ENCODE measurements at regions not wholly inside any gene's neighbourhood (a gene's known extent, or its start where the extent isn't known, plus 50 kb on each side); places are given as distances from the start of the nearest gene placed in this dataset.

DNA sequence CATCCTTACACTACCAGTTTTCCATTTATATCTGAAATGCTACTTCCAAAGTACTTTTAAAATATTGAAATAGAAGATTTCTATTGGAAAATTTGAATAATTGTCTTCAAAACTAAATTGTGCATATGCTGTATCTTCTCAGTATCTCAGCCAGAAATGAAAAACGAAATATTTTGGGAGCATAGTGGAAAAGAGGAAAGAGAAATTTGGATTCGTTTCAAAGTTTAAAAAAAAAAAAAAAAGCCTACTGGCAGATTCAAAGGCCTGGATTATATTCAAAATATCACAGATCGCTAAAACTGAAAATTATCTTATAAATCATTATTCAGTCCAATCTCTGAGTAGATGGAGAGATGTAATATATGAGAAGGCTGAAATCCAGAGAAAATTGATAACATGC lies 440.7 kb downstream of the TAF11L14 start:
- Histone ChIP-seq H3K27me3 (ENCODE audit: control insufficient read depth, insufficient read depth, low read length) (no peaks in the 10 kb centered on the region), H3K36me3 (ENCODE audit: control insufficient read depth, insufficient read depth, low read length) (no peaks in the 10 kb centered on the region)
- TF ChIP-seq, protein P1, sequence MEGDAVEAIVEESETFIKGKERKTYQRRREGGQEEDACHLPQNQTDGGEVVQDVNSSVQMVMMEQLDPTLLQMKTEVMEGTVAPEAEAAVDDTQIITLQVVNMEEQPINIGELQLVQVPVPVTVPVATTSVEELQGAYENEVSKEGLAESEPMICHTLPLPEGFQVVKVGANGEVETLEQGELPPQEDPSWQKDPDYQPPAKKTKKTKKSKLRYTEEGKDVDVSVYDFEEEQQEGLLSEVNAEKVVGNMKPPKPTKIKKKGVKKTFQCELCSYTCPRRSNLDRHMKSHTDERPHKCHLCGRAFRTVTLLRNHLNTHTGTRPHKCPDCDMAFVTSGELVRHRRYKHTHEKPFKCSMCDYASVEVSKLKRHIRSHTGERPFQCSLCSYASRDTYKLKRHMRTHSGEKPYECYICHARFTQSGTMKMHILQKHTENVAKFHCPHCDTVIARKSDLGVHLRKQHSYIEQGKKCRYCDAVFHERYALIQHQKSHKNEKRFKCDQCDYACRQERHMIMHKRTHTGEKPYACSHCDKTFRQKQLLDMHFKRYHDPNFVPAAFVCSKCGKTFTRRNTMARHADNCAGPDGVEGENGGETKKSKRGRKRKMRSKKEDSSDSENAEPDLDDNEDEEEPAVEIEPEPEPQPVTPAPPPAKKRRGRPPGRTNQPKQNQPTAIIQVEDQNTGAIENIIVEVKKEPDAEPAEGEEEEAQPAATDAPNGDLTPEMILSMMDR (IDR thresholded peaks at IDR 0.05; ENCODE audit: insufficient read depth, low read length, poor library complexity, severe bottlenecking) = no peak

DNA sequence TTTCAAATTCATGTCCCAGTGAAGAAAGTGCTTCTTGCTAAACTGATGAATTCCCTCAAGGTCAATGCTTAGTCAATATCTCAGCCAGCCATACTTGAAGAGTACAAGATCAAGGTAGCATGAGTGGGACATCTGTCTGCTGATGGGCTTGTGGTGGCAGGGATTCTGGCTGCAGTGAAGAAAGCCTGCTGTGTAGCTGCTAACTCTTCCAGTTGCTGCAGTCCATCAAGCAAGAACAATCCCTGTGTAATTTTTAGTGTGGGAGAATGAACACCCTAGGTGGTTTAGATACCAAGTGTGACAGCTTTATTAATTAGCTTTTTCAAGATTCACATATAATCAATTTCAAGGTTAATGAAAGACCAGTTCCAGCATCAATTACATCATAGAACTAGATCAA lies 443.9 kb downstream of the TAF11L14 start:
- H3K36me3 ChIP-seq (ENCODE audit: control insufficient read depth, insufficient read depth, low read length) = no peaks in the 10 kb centered on the region
- H3K27me3 ChIP-seq (ENCODE audit: control insufficient read depth, insufficient read depth, low read length) = no peaks in the 10 kb centered on the region
- TF ChIP-seq, protein P1 (IDR thresholded peaks at IDR 0.05; ENCODE audit: insufficient read depth, low read length, poor library complexity, severe bottlenecking) = no peak
- DNase-seq (ENCODE audit: low read depth) = no peak
- H3K4me3 ChIP-seq (ENCODE audit: low read depth, low read length) = no peak overlapping the region

More for the DNA sequence above, 440.7 kb downstream of the TAF11L14 start:
- no peak for DNase-seq (ENCODE audit: low read depth)
- H3K4me3 ChIP-seq (ENCODE audit: low read depth, low read length) = no peak overlapping the region

DNA sequence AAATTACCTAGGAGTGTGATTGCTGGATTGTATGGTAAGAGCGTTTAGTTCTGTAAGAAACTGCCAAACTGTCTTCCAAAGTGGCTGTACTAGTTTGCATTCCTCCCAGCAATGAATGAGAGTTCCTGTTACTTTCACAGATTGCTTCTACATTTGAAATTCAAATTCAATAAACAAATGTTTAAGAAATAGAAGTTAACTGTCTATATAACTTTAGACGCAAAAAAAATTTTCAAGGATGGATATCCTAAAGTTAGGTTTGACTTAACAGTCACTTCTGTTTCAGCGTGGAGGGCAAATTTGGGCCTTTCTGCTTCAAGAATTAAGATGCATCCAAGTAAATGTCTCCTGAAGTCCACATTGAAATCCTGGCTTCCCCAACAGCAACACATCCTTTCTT lies 445.6 kb downstream of the TAF11L14 start:
- DNase-seq (ENCODE audit: low read depth) = no peak
- H3K4me3 ChIP-seq (ENCODE audit: low read depth, low read length) = no peak overlapping the region
- H3K36me3 ChIP-seq (ENCODE audit: control insufficient read depth, insufficient read depth, low read length) = no peaks in the 10 kb centered on the region
- no peaks in the 10 kb centered on the region for H3K27me3 ChIP-seq (ENCODE audit: control insufficient read depth, insufficient read depth, low read length)
- TF ChIP-seq, protein P1 (IDR thresholded peaks at IDR 0.05; ENCODE audit: insufficient read depth, low read length, poor library complexity, severe bottlenecking) = no peak

DNA sequence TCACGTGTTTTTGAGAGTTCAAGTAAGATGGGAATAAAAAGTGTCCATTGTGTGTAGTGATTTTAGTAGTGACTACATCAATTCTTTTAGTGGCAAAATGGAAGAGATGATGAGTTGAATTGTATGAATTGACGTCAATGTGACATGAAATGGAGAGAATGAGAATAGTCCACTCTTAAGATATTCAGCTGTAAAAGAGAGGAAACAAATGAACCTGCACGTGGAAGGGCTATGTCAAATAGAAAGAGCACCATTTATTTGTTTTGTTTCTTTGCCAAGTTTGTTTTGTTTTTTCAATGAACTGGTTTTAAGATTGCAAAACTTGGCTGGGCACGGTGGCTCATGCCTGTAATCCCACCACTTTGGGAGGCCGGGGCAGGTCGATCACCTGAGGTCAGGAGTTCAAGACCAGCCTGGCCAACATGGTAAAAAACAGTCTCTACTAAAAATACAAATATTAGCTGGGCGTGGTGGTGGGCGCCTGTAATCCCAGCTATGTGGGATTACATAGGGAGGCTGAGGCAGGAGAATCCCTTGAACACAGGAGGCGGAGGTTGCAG lies 453.8 kb downstream of the TAF11L14 start:
- Histone ChIP-seq H3K36me3 (ENCODE audit: control insufficient read depth, insufficient read depth, low read length) (no peaks in the 10 kb centered on the region), H3K27me3 (ENCODE audit: control insufficient read depth, insufficient read depth, low read length) (no peaks in the 10 kb centered on the region), H3K4me3 (ENCODE audit: low read depth, low read length) (no peak overlapping the region)
- TF ChIP-seq, protein P1 (IDR thresholded peaks at IDR 0.05; ENCODE audit: insufficient read depth, low read length, poor library complexity, severe bottlenecking) = no peak
- no peak for DNase-seq (ENCODE audit: low read depth)

DNA sequence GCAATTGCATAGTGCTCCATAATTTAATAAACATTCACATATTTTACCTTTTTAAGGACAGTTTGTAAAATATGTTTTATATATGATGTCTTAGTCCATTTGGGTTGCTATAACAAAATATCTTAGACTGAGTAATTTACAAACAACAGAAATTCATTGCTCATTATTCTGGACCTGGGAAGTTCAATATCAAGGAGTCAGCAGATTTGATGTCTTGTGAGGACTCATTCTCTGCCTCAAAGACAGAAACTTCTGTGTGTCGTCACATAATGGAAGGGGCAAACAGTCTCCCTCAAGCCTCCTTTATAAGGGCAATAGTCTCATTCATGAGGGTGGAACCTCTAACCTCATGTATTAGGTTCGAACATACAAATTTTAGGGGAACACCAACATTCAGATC lies 455.9 kb downstream of the TAF11L14 start:
- Histone ChIP-seq H3K27me3 (ENCODE audit: control insufficient read depth, insufficient read depth, low read length) (no peaks in the 10 kb centered on the region), H3K36me3 (ENCODE audit: control insufficient read depth, insufficient read depth, low read length) (no peaks in the 10 kb centered on the region), H3K4me3 (ENCODE audit: low read depth, low read length) (no peak overlapping the region)
- TF ChIP-seq, protein P1 (IDR thresholded peaks at IDR 0.05; ENCODE audit: insufficient read depth, low read length, poor library complexity, severe bottlenecking) = no peak
- no peak for DNase-seq (ENCODE audit: low read depth)

DNA sequence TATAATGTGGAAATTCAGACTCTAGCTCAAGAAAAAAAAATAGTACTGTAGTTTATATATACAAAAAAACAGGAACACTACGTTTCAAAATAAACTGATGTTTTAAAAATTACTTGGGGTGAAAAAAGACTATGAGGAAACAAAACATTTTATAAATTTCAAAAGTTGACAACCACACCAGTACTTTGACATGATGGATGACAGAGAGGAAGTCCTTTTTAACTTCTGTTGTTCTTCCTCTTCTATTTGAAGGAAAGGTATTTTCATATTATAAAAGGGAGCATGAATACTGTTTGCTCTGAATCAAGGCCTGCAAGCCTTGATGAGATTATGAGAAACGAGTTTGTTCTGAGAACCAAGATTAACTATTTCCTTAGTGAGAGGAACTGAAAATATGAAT lies 456.9 kb downstream of the TAF11L14 start:
- TF ChIP-seq, protein P1 (IDR thresholded peaks at IDR 0.05; ENCODE audit: insufficient read depth, low read length, poor library complexity, severe bottlenecking) = no peak
- Histone ChIP-seq H3K27me3 (ENCODE audit: control insufficient read depth, insufficient read depth, low read length) (no peaks in the 10 kb centered on the region), H3K4me3 (ENCODE audit: low read depth, low read length) (no peak overlapping the region), H3K36me3 (ENCODE audit: control insufficient read depth, insufficient read depth, low read length) (no peaks in the 10 kb centered on the region)
- DNase-seq (ENCODE audit: low read depth) = no peak

Data from kidney epithelial cell (primary cell).